ENCODE measurements at regions not wholly inside any gene's neighbourhood (a gene's known extent, or its start where the extent isn't known, plus 50 kb on each side); places are given as distances from the start of the nearest gene placed in this dataset.
"Not testable (repeated sequence)": the region's sequence is repeated elsewhere in the genome, so short reads cannot be mapped to it uniquely, and the experiment has no call there.

DNA sequence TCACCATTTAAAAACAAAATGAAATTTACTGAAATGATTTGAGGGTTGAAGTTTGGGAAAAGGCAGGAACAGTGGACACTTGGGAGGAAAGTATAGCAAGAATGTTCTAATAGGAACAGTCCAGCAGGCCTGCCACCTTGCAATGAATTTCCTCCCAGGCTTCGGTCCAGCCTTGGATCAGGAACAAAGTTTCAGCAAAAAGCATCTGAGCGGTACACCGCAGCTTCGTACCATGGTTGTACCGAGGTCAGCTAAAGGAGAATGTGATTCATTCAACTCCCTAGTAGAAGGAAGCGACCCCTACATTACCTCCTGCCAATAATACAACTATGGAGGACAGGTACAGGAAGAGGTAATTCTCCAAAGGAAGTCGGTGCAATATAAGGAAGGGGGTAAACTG is 111.4 kb downstream of the ENC1 start:
- Histone ChIP-seq H3K36me3 (ENCODE audit: insufficient read depth in 1 of 2, low read depth in 1 of 2) (no peaks in the 10 kb centered on the region), H3K9me3 (peaks cover 12% of the 10 kb centered on the region), H3K27me3 (ENCODE audit: insufficient read depth in 3 of 3, low read length in 2 of 3) (no peaks in the 10 kb centered on the region), H3K4me3 (no peak overlapping the region), H3K4me1 (no peaks in the 10 kb centered on the region), H3K27ac (no peak overlapping the region)
- TF ChIP-seq, protein P1, sequence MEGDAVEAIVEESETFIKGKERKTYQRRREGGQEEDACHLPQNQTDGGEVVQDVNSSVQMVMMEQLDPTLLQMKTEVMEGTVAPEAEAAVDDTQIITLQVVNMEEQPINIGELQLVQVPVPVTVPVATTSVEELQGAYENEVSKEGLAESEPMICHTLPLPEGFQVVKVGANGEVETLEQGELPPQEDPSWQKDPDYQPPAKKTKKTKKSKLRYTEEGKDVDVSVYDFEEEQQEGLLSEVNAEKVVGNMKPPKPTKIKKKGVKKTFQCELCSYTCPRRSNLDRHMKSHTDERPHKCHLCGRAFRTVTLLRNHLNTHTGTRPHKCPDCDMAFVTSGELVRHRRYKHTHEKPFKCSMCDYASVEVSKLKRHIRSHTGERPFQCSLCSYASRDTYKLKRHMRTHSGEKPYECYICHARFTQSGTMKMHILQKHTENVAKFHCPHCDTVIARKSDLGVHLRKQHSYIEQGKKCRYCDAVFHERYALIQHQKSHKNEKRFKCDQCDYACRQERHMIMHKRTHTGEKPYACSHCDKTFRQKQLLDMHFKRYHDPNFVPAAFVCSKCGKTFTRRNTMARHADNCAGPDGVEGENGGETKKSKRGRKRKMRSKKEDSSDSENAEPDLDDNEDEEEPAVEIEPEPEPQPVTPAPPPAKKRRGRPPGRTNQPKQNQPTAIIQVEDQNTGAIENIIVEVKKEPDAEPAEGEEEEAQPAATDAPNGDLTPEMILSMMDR (IDR thresholded peaks at IDR 0.05): no peak
- intact Hi-C loops (cut with DNase I): no loop called here
- no peak for DNase-seq
- WGBS, 3 donors: 30 to 67% (median 64%) methylated on average over 7 of the region's 7 CpGs
- peak in 1 of 4 donors; percentile 28 for ATAC-seq

DNA sequence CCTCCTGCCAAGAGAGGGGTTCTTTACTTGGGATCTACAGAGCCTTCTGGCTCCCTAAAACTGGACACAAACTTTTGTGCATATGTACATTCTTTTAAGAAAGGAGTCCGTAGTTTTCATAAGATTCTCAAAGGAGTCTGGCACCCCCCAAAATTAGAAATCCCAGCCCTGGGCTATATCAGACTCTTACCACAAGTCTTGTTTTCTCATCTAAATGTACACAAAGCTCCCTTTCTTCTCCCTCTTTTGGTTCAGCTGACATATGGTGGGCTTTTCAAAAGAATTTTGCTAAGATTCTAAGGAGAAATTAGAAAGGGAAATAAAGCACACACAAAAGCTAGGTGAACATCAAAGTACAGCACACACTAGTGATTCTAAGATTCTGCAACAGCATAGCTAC is 114.4 kb downstream of the ENC1 start:
- H3K4me1 ChIP-seq: no peaks in the 10 kb centered on the region
- no peak for ATAC-seq
- H3K36me3 ChIP-seq (ENCODE audit: insufficient read depth in 1 of 2, low read depth in 1 of 2): no peaks in the 10 kb centered on the region
- intact Hi-C loops (cut with DNase I): no loop called here
- no peaks in the 10 kb centered on the region for H3K9me3 ChIP-seq
- WGBS, 3 donors: 87 to 96% (median 92%) methylated on average over 1 of the region's 1 CpG
- no peak overlapping the region for H3K27ac ChIP-seq
- TF ChIP-seq, protein P1 (IDR thresholded peaks at IDR 0.05): no peak
- no peaks in the 10 kb centered on the region for H3K27me3 ChIP-seq (ENCODE audit: insufficient read depth in 3 of 3, low read length in 2 of 3)
- no peak overlapping the region for H3K4me3 ChIP-seq
- DNase-seq: no peak

GRCh38 chr5:74524767-74525166 is 115.8 kb downstream of the ENC1 start:
- H3K4me3 ChIP-seq; ATAC-seq; H3K27me3 ChIP-seq (ENCODE audit: insufficient read depth in 3 of 3, low read length in 2 of 3); DNase-seq; intact Hi-C loops (cut with DNase I); H3K36me3 ChIP-seq (ENCODE audit: insufficient read depth in 1 of 2, low read depth in 1 of 2); H3K9me3 ChIP-seq; H3K4me1 ChIP-seq; H3K27ac ChIP-seq: not testable (repeated sequence)
- WGBS, 3 donors: 87 to 92% (median 92%) methylated on average over 3 of the region's 3 CpGs

DNA sequence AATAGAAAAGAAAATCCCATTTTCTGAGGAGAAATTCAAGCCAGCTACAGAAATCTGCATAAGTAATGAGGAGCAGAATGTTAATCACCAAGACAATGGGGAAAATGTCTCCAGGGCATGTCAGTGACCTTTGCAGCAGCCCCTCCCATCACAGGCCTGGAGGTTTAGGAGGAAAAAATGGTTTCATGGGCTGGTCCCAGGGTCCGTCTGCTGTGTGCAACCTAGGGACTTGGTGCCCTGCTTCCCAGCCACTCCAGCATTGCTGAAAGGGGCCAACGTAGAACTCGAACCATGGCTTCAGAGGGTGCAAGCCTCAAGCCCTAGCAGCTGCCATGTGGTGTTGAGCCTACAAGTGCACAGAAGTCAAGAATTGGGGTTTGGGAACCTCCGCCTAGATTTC is 116.8 kb downstream of the ENC1 start:
- H3K27ac ChIP-seq; ATAC-seq; DNase-seq; H3K4me3 ChIP-seq; H3K4me1 ChIP-seq; H3K9me3 ChIP-seq; H3K27me3 ChIP-seq (ENCODE audit: insufficient read depth in 3 of 3, low read length in 2 of 3); H3K36me3 ChIP-seq (ENCODE audit: insufficient read depth in 1 of 2, low read depth in 1 of 2); intact Hi-C loops (cut with DNase I): not testable (repeated sequence)
- 93 to 100% (median 98%) methylated on average over 4 of the region's 4 CpGs for WGBS, 3 donors

DNA sequence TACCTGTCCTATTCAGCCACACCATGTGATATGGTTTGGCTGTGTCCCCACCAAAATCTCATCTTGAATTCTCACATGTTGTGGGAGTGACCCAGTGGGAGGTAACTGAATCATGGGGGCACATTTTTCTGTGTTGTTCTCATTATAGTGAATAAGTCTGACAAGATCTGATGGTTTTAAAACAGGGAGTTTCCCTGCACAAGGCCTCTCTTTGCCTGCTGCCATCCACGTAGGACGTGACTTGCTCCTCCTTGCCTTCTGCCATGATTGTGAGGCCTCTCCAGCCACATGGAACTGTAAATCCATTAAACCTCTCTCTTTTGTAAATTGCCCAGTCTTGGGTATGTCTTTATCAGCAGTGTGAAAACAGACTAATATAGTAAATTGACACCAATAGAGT is 117.7 kb downstream of the ENC1 start:
- H3K9me3 ChIP-seq; H3K4me3 ChIP-seq; ATAC-seq; H3K27ac ChIP-seq; intact Hi-C loops (cut with DNase I); H3K27me3 ChIP-seq (ENCODE audit: insufficient read depth in 3 of 3, low read length in 2 of 3); H3K36me3 ChIP-seq (ENCODE audit: insufficient read depth in 1 of 2, low read depth in 1 of 2); H3K4me1 ChIP-seq; DNase-seq: not testable (repeated sequence)
- 96 to 100% (median 100%) methylated on average over 2 of the region's 2 CpGs for WGBS, 3 donors

DNA sequence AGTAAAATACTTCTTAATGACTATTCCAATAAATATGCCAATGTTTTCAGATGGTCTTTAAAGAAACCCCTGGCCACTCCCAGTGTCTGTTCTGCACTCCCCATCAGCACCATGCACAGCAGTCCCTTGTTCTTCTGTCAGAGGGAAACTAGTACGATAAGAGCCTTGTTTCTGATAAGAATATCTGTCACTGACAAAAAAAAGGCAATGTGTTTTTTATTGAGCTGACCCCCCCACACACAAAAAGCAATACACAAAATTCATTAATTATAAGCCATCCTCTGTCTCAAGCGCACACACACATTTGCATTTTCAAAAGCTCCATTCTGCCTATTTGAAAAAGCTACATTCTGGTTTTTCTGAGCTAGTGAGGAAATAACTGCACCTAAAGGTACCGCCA is 119.1 kb downstream of the ENC1 start:
- Histone ChIP-seq H3K4me1 (no peaks in the 10 kb centered on the region), H3K36me3 (ENCODE audit: insufficient read depth in 1 of 2, low read depth in 1 of 2) (no peaks in the 10 kb centered on the region), H3K27me3 (ENCODE audit: insufficient read depth in 3 of 3, low read length in 2 of 3) (no peaks in the 10 kb centered on the region), H3K4me3 (no peak overlapping the region), H3K9me3 (no peaks in the 10 kb centered on the region), H3K27ac (no peak overlapping the region)
- intact Hi-C loops (cut with DNase I): no loop called here
- 65 to 82% (median 79%) methylated on average over 3 of the region's 3 CpGs for WGBS, 3 donors
- ATAC-seq: no peak
- TF ChIP-seq, protein P1 (IDR thresholded peaks at IDR 0.05): no peak
- DNase-seq: no peak
